Suprapubic skin (tissue), 4 donors: ENCODE measurements at regions not wholly inside any gene's neighbourhood (a gene's known extent, or its start where the extent isn't known, plus 50 kb on each side); places are given as distances from the start of the nearest gene placed in this dataset.

Experiments used
- CTCF ChIP-seq, 2 donors: fragments of 200-600 bp in 1 of 2; fragments of 450-650 bp in 1 of 2; sonication (generic) in 1 of 2; IDR thresholded peaks; one replicate each; pipeline ENCODE4 v1.5.1; 2016 to 2019; ENCODE audit warnings: antibody characterized with exemption in 2 of 2, mild to moderate bottlenecking in 1 of 2, moderate library complexity in 1 of 2
- EP300 ChIP-seq: sonication (generic); formaldehyde crosslinking; IDR thresholded peaks from one replicate; pipeline ENCODE4 v1.6.1; 2017; ENCODE audit warnings: antibody characterized with exemption
- POLR2A ChIP-seq, 2 donors: fragments of 450-650 bp; IDR thresholded peaks; one replicate each; pipeline ENCODE4 v1.6.1; 2017; ENCODE audit warnings: antibody characterized with exemption in 2 of 2, mild to moderate bottlenecking in 2 of 2, moderate library complexity in 2 of 2
- POLR2AphosphoS5 ChIP-seq, 3 donors: sonication (generic); formaldehyde crosslinking; IDR thresholded peaks; one replicate each; pipeline ENCODE4 v1.6.1; 2017; ENCODE audit warnings: antibody characterized with exemption in 3 of 3

GRCh38 chr6:85008296-85009009 lies 244.1 kb upstream of the TBX18 start:
- TF ChIP-seq CTCF (IDR thresholded peaks at IDR 0.05) (no peak), EP300 (no peak), POLR2A (IDR thresholded peaks at IDR 0.05) (no peak), POLR2AphosphoS5 (IDR thresholded peaks at IDR 0.05) (no peak)
